Stimulated activated CD4-positive, alpha-beta T cell treated with anti-CD3 and anti-CD28 coated beads, Interleukin-1b, Interleukin-23, amount 100 ng/mL, for 48 hours (primary cell): ENCODE measurements at regions not wholly inside any gene's neighbourhood (a gene's known extent, or its start where the extent isn't known, plus 50 kb on each side); places are given as distances from the start of the nearest gene placed in this dataset.
"Not testable (repeated sequence)": the region's sequence is repeated elsewhere in the genome, so short reads cannot be mapped to it uniquely, and the experiment has no call there.

Experiments
- DNase-seq: peaks from one replicate; pipeline ENCODE4 v3.0.0-alpha.2; 2020

- no peak for DNase-seq
Observed at GRCh38 chr19:28585796-28586195, 627.2 kb downstream of the UQCRFS1 start.

DNA sequence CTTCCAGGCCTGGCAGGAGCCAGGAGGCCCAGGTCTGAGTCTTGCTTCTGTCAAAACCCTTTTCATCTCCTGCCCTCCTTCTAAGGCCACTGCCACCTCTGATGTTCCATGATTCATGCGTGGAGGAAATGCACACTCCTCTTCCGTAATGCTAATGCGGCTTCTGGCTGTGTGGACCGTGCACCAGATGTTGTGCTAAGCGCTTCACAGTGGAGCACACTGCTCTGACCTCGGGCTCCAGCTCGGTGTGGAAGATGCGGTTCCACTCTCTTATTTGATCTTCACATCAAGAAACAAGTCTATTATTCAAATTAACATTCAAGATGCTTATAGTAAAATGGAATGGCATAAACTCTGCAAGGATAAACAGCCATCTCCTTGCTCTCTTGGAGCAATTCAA is 629.2 kb downstream of the UQCRFS1 start:
- DNase-seq: no peak

DNA sequence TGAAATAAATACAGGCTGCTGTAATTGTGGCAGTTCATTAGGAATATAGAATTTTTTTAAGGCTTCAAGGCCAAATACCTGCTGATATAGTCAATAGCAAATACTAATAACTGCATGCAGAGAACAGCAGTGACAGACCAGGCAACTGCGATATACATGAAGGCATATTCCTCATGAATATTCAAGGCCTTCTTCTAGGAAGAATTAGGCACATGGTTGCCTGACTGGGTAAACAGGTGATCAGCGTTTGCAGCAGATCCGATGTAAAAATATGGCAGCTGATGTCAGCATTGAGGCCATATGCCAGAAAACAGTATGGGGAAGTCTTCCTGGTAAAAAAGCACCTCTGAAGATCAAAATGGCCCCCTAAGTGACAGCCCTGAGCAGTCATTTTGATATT is 629.7 kb downstream of the UQCRFS1 start:
- DNase-seq: no peak

- no peak for DNase-seq
Observed at GRCh38 chr19:28582796-28583195, 630.2 kb downstream of the UQCRFS1 start.

GRCh38 chr19:28582344-28582743 is 630.6 kb downstream of the UQCRFS1 start:
- no peak for DNase-seq

GRCh38 chr19:28581468-28581770 is 631.5 kb downstream of the UQCRFS1 start:
- no peak for DNase-seq

DNA sequence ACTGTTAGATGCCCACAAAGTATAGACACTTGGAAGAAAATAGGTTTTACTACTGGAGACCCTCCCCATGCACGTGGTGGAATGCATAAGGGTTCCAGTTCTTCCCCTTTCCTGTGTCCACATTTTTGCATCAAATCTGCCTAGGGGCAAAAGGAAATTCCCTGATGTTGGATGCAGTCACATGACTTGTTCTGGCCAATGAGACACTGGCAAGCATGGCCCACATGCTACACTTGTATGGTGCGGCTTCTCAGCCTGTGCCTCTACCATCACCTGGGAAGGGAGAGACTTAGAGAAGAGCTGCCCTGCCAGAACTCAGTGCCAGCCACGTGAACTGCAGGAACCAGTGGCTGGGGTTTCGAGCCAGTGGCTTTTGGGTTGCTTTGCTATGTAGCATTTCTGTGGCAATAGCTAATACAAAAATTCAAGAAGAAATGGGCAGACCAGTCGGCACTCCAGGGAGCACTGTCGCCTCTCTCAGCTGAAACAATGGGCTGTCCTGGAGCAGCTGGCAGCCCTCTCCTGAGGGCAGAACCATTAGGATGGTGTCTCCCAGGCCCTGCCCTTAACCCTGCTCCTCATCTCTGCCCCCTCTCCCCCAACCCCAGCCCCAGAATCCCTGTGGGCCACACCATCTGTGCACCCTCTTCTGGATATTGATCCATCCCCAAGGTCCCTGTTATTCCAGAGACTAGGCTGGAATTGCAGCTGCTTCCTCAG is 634.0 kb downstream of the UQCRFS1 start:
- no peak for DNase-seq

- no peak for DNase-seq
Observed at GRCh38 chr19:28578208-28578607, 634.7 kb downstream of the UQCRFS1 start.

GRCh38 chr19:28577666-28578065 is 635.3 kb downstream of the UQCRFS1 start:
- DNase-seq: no peak

GRCh38 chr19:28577233-28577632 is 635.7 kb downstream of the UQCRFS1 start:
- DNase-seq: no peak

DNA sequence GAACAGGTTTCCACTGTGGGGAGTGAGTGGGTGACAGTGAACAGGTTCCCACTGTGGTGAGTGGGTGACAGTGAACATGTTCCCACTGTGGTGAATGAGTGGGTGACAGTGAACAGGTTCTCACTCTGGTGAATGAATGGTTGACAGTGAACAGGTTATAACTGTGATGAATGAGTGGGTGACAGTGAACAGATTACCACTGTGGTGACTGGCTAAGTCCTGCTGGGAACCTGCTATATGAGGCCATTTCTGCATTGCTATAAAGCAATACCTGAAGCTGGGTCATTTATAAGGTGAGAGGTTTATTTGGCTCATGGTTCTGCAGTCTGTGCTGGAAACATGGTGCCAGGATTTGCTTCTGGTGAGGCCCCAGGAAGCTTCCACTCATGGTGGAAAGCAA is 637.1 kb downstream of the UQCRFS1 start:
- DNase-seq: no peak

GRCh38 chr19:28575312-28575711 is 637.6 kb downstream of the UQCRFS1 start:
- DNase-seq: not testable (repeated sequence)

GRCh38 chr19:28574212-28574611 is 638.7 kb downstream of the UQCRFS1 start:
- DNase-seq: no peak

DNA sequence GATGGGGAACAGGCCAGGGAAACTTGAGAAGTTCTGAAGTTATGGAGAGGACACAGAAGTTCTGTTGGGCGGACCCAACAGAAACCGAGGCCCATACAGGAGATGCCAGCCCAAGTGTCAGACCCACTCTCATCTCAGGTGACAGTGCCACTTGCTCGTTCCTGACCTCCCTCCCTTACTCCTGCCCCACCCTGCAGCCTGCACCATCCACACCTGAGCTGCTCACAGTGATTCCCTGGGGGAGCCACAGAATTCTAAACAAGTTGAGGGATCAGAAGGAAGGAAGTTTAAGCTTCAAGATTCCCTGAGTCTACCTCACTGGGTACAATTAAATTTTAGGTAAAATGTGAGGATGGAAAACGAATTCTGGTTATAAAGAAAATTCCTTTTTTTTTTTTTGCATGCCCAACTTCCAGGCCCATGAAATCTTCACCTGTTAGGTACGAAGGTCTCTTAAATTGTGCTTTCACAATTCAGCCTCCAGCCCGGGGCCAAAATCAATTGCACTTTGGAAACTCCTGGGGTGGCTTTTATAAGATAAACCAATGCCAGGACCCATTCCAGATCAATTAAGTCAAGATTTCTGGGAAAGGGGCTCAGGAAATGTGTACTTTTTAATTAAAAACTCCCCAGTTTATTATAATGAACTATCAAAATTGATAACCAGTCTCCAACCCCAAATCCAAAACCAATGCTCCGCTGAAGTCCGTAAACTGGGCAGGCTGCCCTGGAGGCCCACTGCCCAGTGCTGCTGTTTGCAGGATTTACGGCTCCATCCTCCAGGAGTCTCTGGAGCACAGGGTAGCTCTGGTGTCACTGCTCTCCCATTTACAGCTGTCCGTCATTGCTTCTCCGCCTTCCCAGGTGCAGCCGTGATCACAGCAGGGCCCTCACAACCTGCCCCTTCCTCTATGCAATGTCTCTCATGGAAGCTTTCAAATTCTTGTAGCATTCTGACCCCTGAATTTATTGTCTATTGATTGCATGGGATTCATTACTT is 643.5 kb downstream of the UQCRFS1 start:
- no peak for DNase-seq

DNA sequence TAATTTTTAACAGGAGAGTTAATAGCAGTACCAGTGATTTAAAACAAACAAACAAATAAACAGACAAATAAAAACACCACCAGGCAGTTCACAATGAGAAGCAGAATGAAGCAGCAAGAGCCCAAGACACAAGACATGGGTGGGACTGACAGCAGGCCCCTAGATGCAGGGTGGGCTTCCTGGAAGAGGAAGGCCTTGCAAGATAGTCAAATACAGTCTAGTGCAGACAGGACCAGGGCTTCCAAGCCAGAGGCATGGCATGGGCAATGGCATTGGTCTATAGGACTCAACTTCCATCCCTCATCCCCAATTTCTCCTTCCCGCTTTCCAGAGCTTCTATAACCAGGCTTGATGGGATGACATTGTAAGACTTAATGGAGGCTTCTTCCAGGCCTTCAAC is 645.1 kb downstream of the UQCRFS1 start:
- no peak for DNase-seq

GRCh38 chr19:28563964-28564921 is 648.7 kb downstream of the UQCRFS1 start:
- DNase-seq: no peak

DNA sequence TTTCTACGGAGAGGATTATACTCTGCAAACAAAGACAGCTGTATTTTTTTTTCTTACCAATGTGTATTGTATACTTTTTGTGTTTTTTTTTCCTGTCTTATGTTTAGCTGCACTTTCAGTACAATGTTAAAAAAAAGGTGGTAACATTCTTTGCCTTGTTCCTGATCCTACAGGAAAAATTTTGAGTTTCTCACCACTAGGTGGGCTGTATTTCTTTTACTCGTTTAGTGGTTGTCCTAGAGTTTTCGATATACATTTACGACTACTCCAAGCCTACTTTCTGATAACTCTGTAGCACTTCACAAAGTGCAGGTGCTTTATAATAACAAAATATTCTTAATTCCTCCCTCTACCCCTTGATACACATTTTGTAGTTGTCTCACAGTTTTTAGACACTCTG is 652.2 kb downstream of the UQCRFS1 start:
- DNase-seq: no peak

GRCh38 chr19:28558783-28559182 is 654.2 kb downstream of the UQCRFS1 start:
- DNase-seq: no peak

DNA sequence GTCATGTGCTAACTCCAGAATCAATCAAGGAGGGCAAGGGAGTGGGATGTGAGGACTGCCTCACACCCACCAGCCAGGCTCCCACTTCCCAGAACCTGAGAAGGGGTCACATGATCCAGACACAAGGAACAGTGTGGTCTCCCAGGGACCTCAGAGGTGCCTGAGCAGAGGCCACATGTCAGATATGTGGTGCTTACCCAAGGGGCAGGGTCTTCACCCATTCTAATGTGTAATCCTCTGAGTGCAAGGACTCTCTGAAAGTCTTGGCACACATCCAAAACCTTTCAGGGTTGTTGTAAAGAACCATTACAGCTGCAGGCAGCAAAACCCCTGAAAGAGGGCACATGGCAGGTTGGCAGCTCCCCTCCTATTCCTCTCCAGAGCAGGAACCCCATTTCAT is 656.6 kb downstream of the UQCRFS1 start:
- no peak for DNase-seq

- no peak for DNase-seq
Observed at GRCh38 chr19:28555317-28555716, 657.6 kb downstream of the UQCRFS1 start.

DNA sequence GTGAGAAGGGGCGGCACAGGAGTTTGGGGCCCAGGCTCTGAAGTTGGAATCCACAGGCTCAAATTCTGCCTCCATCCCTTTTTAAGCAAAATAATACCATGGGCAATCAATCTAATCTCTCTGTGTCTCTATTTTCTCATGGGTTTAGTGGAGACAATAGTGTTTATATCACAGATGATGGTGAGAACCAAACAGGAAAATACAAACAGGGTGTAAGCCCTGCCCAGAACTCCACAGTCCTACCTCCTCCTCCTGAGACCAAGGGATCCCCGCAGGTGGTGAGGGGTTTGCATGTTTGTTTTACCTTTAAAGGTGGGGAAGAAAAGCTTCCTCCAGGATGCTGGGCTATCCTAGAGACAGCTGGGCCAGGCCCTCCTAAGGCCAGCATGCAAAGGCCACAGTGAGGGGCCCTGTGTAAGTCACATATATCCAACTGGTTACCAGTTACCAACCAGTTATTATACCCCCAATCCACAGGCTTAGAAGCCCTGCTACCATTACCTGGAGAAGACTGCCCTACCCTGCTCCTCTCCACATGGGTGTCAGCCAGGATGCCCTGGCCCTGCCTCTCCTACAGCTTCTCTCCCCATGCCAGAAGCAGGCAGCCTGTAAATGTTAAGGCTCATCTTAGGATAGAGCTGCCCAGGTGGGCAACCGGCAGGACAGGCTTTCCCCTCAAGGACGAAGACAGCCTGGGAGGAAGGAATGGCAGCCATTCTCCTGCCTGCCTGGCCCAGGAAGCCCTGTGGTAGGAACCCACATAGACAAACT is 658.4 kb downstream of the UQCRFS1 start:
- no peak for DNase-seq

DNA sequence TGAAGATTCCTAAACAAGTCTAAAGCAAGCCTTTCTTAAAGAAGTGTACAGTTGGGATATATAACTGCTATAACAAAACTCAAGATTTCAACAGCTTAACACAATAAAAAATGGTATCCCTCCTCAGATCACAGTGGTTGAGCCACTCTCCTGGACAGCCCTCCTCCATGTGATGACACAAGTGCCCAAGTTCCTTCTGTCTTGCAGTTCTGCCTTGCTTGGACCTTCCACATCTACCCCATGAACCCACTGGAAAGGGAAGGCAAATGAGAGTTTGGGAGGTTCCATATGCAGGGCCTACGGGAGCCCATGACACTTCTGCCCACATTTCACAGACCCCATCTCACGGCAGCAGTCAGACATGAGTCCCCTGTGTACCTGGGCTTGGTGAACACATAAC is 659.2 kb downstream of the UQCRFS1 start:
- DNase-seq: no peak
